ENCODE measurements at regions not wholly inside any gene's neighbourhood (a gene's known extent, or its start where the extent isn't known, plus 50 kb on each side); places are given as distances from the start of the nearest gene placed in this dataset.
"Not testable (repeated sequence)": the region's sequence is repeated elsewhere in the genome, so short reads cannot be mapped to it uniquely, and the experiment has no call there.

GRCh38 chr2:122571471-122571870 lies 816.0 kb downstream of the TSN start:
- TF ChIP-seq, protein P1, sequence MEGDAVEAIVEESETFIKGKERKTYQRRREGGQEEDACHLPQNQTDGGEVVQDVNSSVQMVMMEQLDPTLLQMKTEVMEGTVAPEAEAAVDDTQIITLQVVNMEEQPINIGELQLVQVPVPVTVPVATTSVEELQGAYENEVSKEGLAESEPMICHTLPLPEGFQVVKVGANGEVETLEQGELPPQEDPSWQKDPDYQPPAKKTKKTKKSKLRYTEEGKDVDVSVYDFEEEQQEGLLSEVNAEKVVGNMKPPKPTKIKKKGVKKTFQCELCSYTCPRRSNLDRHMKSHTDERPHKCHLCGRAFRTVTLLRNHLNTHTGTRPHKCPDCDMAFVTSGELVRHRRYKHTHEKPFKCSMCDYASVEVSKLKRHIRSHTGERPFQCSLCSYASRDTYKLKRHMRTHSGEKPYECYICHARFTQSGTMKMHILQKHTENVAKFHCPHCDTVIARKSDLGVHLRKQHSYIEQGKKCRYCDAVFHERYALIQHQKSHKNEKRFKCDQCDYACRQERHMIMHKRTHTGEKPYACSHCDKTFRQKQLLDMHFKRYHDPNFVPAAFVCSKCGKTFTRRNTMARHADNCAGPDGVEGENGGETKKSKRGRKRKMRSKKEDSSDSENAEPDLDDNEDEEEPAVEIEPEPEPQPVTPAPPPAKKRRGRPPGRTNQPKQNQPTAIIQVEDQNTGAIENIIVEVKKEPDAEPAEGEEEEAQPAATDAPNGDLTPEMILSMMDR (IDR thresholded peaks at IDR 0.05; ENCODE audit: low read depth, low read length): not testable (repeated sequence)
- not testable (repeated sequence) for TF ChIP-seq EZH2phosphoT487 (IDR thresholded peaks at IDR 0.05; ENCODE audit: low read depth)

Data from OCI-LY3 (cell line).